Activated naive CD4-positive, alpha-beta T cell treated with anti-CD3 and anti-CD28 coated beads for 36 hours (primary cell): ENCODE measurements at regions not wholly inside any gene's neighbourhood (a gene's known extent, or its start where the extent isn't known, plus 50 kb on each side); places are given as distances from the start of the nearest gene placed in this dataset.
A peak's percentile ranks its signal among the peaks of the same experiment; 100 is the strongest.

Experiments
- CTCF ChIA-PET: fragments of 350-600 bp; sonication (Branson Sonifier 250); formaldehyde crosslinking; loops from one replicate; lab custom pipeline; 2021; ENCODE audit warnings: antibody characterized with exemption; lab: Charles Lee
- DNase-seq: peaks from one replicate; pipeline ENCODE4 v3.0.0-alpha.2; 2020
- H3K27ac Mint-ChIP-seq: one replicate; pipeline ENCODE4 v1.8.0; 2021; ENCODE audit warnings: mild to moderate bottlenecking, mixed read lengths
- H3K27me3 Mint-ChIP-seq: one replicate; pipeline ENCODE4 v1.8.0; 2021; ENCODE audit warnings: low read depth, mixed read lengths
- H3K36me3 Mint-ChIP-seq: one replicate; pipeline ENCODE4 v1.8.0; 2021; ENCODE audit warnings: low read depth, mixed read lengths
- H3K4me1 Mint-ChIP-seq: one replicate; pipeline ENCODE4 v1.8.0; 2021; ENCODE audit warnings: low read depth, mixed read lengths
- H3K4me3 Mint-ChIP-seq: one replicate; pipeline ENCODE4 v1.8.0; 2021; ENCODE audit warnings: mild to moderate bottlenecking, moderate library complexity, mixed read lengths
- H3K9me3 Mint-ChIP-seq: one replicate; pipeline ENCODE4 v1.8.0; 2021; ENCODE audit warnings: mixed read lengths
- intact Hi-C: fragments of 100-400 bp; cut with micrococcal nuclease; formaldehyde crosslinking; loops from one replicate; pipeline ENCODE4 v1.15.1; 2023

GRCh38 chr15:59924812-59925522, 79.1 kb upstream of the FOXB1 start:
- Mint-ChIP-seq H3K4me1 (peaks cover 6% of the 10 kb centered on the region), H3K36me3 (no peaks in the 10 kb centered on the region), H3K27ac (no peak overlapping the region), H3K9me3 (no peaks in the 10 kb centered on the region), H3K27me3 (peaks cover 10% of the 10 kb centered on the region), H3K4me3 (no peak overlapping the region)
- CTCF ChIA-PET = interaction anchor here (1.2 kb wide), 1 partner anchor 7 kb away, joined by 3 read pairs; no protein-coding TSS in a partner anchor
- intact Hi-C loops = no loop called here
- no peak for DNase-seq

- CTCF ChIA-PET = no interaction called here
- peaks cover 15% of the 10 kb centered on the region for H3K4me1 Mint-ChIP-seq
- H3K27me3 Mint-ChIP-seq = peaks cover 10% of the 10 kb centered on the region
- no peaks in the 10 kb centered on the region for H3K36me3 Mint-ChIP-seq
- no peak overlapping the region for H3K4me3 Mint-ChIP-seq
- no peaks in the 10 kb centered on the region for H3K9me3 Mint-ChIP-seq
- DNase-seq = no peak
- H3K27ac Mint-ChIP-seq = no peak overlapping the region
- intact Hi-C loops = no loop called here
These were observed 80.0 kb upstream of the FOXB1 start for GRCh38 chr15:59924096-59924495.

GRCh38 chr15:59923508-59923907, 80.6 kb upstream of the FOXB1 start:
- Mint-ChIP-seq H3K36me3 (no peaks in the 10 kb centered on the region), H3K9me3 (no peaks in the 10 kb centered on the region), H3K27ac (no peak overlapping the region), H3K4me1 (peaks cover 17% of the 10 kb centered on the region), H3K4me3 (no peak overlapping the region), H3K27me3 (peaks cover 10% of the 10 kb centered on the region)
- no peak for DNase-seq
- CTCF ChIA-PET = interaction anchor here (0.7 kb wide), 1 partner anchor 232 kb away, joined by 3 read pairs; no protein-coding TSS in a partner anchor
- intact Hi-C loops = no loop called here

- Mint-ChIP-seq H3K9me3 (no peaks in the 10 kb centered on the region), H3K27me3 (peaks cover 2% of the 10 kb centered on the region), H3K36me3 (no peaks in the 10 kb centered on the region), H3K4me1 (peaks cover 28% of the 10 kb centered on the region), H3K27ac (peak overlapping the region; percentile 97), H3K4me3 (peak overlapping the region; percentile 46)
- CTCF ChIA-PET = interaction anchor here (0.5 to 4.5 kb wide), 15 partner anchors 9 to 407 kb away, joined by 3 to 44 read pairs (median 5); partner anchors contain the start of gene FOXB1
- intact Hi-C loops = loop anchor here (1.0 to 2.0 kb wide), 11 partner anchors 47 to 629 kb away; partner anchors contain the start of genes BNIP2 and GTF2A2
- peak; percentile 75 for DNase-seq
These were observed 84.8 kb upstream of the FOXB1 start for GRCh38 chr15:59918994-59919951.

GRCh38 chr15:59917504-59918157, 86.5 kb upstream of the FOXB1 start:
- no peaks in the 10 kb centered on the region for H3K9me3 Mint-ChIP-seq
- no peaks in the 10 kb centered on the region for H3K36me3 Mint-ChIP-seq
- H3K27ac Mint-ChIP-seq = no peak overlapping the region

GRCh38 chr15:59906046-59906445, 98.1 kb upstream of the FOXB1 start:
- Mint-ChIP-seq H3K4me1 (no peaks in the 10 kb centered on the region), H3K4me3 (no peak overlapping the region), H3K36me3 (no peaks in the 10 kb centered on the region), H3K27ac (no peak overlapping the region), H3K9me3 (no peaks in the 10 kb centered on the region), H3K27me3 (peaks cover 16% of the 10 kb centered on the region)
- no peak for DNase-seq
- CTCF ChIA-PET = interaction anchor here (1.4 kb wide), 1 partner anchor 11 kb away, joined by 3 read pairs; no protein-coding TSS in a partner anchor
- intact Hi-C loops = no loop called here

More at GRCh38 chr15:59917504-59918157, 86.5 kb upstream of the FOXB1 start:
- Mint-ChIP-seq H3K27me3 (peaks cover 3% of the 10 kb centered on the region), H3K4me1 (peaks cover 28% of the 10 kb centered on the region), H3K4me3 (no peak overlapping the region)
- intact Hi-C loops = loop anchor here (1.0 to 2.0 kb wide), 6 partner anchors 79 to 603 kb away; no protein-coding TSS in a partner anchor
- CTCF ChIA-PET = interaction anchor here (0.6 to 4.5 kb wide), 36 partner anchors 8 to 1015 kb away, joined by 3 to 44 read pairs (median 4); partner anchors contain the start of gene FOXB1
- peak; percentile 86 for DNase-seq

GRCh38 chr15:59905176-59905575, 98.9 kb upstream of the FOXB1 start:
- H3K27ac Mint-ChIP-seq = no peak overlapping the region
- H3K27me3 Mint-ChIP-seq = peaks cover 14% of the 10 kb centered on the region
- H3K4me1 Mint-ChIP-seq = no peaks in the 10 kb centered on the region
- no peak for DNase-seq
- intact Hi-C loops = no loop called here
- CTCF ChIA-PET = interaction anchor here (1.4 kb wide), 1 partner anchor 12 kb away, joined by 3 read pairs; no protein-coding TSS in a partner anchor
- no peaks in the 10 kb centered on the region for H3K36me3 Mint-ChIP-seq
- no peak overlapping the region for H3K4me3 Mint-ChIP-seq
- H3K9me3 Mint-ChIP-seq = no peaks in the 10 kb centered on the region

- CTCF ChIA-PET = interaction anchor here (1.1 kb wide), 1 partner anchor 276 kb away, joined by 3 read pairs; no protein-coding TSS in a partner anchor
- no peak overlapping the region for H3K27ac Mint-ChIP-seq
- no peaks in the 10 kb centered on the region for H3K9me3 Mint-ChIP-seq
- peaks cover 14% of the 10 kb centered on the region for H3K27me3 Mint-ChIP-seq
- no peak for DNase-seq
- no peaks in the 10 kb centered on the region for H3K4me1 Mint-ChIP-seq
- no peak overlapping the region for H3K4me3 Mint-ChIP-seq
- no peaks in the 10 kb centered on the region for H3K36me3 Mint-ChIP-seq
- intact Hi-C loops = no loop called here
These were observed 99.5 kb upstream of the FOXB1 start for GRCh38 chr15:59904450-59905135.

- intact Hi-C loops = no loop called here
- no peak for DNase-seq
- Mint-ChIP-seq H3K4me3 (no peak overlapping the region), H3K27ac (no peak overlapping the region), H3K27me3 (no peaks in the 10 kb centered on the region), H3K4me1 (no peaks in the 10 kb centered on the region), H3K9me3 (no peaks in the 10 kb centered on the region), H3K36me3 (no peaks in the 10 kb centered on the region)
- CTCF ChIA-PET = no interaction called here
These were observed 107.4 kb upstream of the FOXB1 start for GRCh38 chr15:59896663-59897074.

- CTCF ChIA-PET = interaction anchor here (1.2 kb wide), 1 partner anchor 23 kb away, joined by 3 read pairs; no protein-coding TSS in a partner anchor
- intact Hi-C loops = no loop called here
These were observed 109.3 kb upstream of the FOXB1 start for GRCh38 chr15:59894835-59895234.

GRCh38 chr15:59892985-59893384, 111.1 kb upstream of the FOXB1 start:
- peaks cover 4% of the 10 kb centered on the region for H3K9me3 Mint-ChIP-seq
- DNase-seq = no peak
- CTCF ChIA-PET = no interaction called here
- intact Hi-C loops = no loop called here
- no peaks in the 10 kb centered on the region for H3K36me3 Mint-ChIP-seq
- H3K4me3 Mint-ChIP-seq = no peak overlapping the region
- H3K4me1 Mint-ChIP-seq = no peaks in the 10 kb centered on the region
- H3K27me3 Mint-ChIP-seq = no peaks in the 10 kb centered on the region
- no peak overlapping the region for H3K27ac Mint-ChIP-seq

More at GRCh38 chr15:59894835-59895234, 109.3 kb upstream of the FOXB1 start:
- Mint-ChIP-seq H3K4me3 (no peak overlapping the region), H3K9me3 (no peaks in the 10 kb centered on the region), H3K36me3 (no peaks in the 10 kb centered on the region), H3K27me3 (no peaks in the 10 kb centered on the region), H3K4me1 (no peaks in the 10 kb centered on the region), H3K27ac (no peak overlapping the region)
- DNase-seq = no peak
